Choroid plexus epithelial cell (primary cell): ENCODE measurements at regions not wholly inside any gene's neighbourhood (a gene's known extent, or its start where the extent isn't known, plus 50 kb on each side); places are given as distances from the start of the nearest gene placed in this dataset.

Experiments
- DNase-seq: peaks from one replicate; pipeline ENCODE4 v3.0.0-alpha.2; 2010; ENCODE audit warnings: low read depth
- H3K4me3 ChIP-seq: 2 replicates; pipeline ENCODE4 v1.5.1; 2011; ENCODE audit warnings: low read depth, mild to moderate bottlenecking, control low read depth, low read length, moderate library complexity
- TF ChIP-seq, protein P1 (sequence below): conservative IDR thresholded peaks from 2 replicates; pipeline ENCODE4 v1.5.1; 2011; ENCODE audit warnings: low read depth, mild to moderate bottlenecking, control low read depth, inconsistent platforms, low read length, moderate library complexity

DNA sequence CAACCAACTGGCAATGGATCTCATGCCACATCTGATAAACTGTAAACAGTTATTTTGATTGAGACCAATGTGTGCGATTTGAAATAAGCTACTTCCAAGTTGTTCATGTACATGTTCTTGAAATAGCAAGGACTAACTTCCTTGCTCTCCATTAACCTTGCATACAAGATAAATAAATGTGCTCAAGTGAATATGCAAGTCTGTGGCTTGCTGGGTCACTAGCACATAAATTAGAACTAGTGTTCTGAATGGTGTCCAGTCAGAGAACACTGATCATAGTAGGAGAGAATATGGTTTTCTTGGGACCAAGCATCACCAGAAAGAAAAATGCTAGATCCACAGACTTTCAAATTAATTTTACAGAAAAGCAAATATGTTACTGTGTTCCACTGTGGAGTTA is 640.0 kb upstream of the CCDC54 start:
- no peak overlapping the region for H3K4me3 ChIP-seq
- TF ChIP-seq, protein P1, sequence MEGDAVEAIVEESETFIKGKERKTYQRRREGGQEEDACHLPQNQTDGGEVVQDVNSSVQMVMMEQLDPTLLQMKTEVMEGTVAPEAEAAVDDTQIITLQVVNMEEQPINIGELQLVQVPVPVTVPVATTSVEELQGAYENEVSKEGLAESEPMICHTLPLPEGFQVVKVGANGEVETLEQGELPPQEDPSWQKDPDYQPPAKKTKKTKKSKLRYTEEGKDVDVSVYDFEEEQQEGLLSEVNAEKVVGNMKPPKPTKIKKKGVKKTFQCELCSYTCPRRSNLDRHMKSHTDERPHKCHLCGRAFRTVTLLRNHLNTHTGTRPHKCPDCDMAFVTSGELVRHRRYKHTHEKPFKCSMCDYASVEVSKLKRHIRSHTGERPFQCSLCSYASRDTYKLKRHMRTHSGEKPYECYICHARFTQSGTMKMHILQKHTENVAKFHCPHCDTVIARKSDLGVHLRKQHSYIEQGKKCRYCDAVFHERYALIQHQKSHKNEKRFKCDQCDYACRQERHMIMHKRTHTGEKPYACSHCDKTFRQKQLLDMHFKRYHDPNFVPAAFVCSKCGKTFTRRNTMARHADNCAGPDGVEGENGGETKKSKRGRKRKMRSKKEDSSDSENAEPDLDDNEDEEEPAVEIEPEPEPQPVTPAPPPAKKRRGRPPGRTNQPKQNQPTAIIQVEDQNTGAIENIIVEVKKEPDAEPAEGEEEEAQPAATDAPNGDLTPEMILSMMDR: no peak
- no peak for DNase-seq

GRCh38 chr3:106740116-106740515 is 637.1 kb upstream of the CCDC54 start:
- TF ChIP-seq, protein P1: no peak
- no peak overlapping the region for H3K4me3 ChIP-seq
- peak; percentile 52 for DNase-seq

DNA sequence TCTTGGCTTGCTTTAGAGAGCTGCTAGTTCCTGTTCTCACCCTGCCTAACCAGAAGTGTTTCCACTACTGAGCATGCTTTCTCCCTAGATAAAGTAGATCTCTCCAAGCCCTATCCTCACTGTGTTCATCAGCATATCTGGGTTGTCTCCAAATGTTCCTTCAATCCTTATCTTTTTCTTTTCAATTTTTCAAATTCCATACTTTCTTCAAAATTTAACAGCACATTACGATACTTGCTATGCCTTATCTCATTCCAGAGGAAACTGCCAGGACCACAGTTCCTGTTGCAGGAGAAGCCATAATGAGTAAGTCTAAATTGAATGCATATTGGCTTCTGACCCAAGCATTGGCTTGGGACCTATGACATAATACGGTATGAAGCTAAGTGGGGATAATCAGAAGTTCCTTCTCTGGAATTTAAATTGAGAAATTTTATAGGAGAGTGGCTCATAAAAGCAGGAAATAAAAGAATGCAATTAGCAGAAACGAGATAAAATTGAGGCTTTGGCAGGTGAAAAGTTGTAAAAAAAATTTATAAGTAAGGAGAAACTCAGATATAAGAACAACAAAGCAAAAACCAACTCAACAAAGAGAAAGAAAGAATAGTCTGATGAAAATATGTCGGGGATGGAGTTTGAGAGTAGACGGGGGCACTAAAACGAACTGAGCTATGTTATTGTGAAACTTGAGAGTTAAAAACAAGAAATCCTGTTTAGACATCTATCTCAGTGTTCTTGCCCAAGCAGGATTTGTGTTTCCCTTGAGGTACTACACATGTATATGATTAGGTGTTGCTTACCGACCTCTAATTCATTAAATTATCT is 631.7 kb upstream of the CCDC54 start:
- TF ChIP-seq, protein P1: no peak
- DNase-seq: peak; percentile 66
- no peak overlapping the region for H3K4me3 ChIP-seq

DNA sequence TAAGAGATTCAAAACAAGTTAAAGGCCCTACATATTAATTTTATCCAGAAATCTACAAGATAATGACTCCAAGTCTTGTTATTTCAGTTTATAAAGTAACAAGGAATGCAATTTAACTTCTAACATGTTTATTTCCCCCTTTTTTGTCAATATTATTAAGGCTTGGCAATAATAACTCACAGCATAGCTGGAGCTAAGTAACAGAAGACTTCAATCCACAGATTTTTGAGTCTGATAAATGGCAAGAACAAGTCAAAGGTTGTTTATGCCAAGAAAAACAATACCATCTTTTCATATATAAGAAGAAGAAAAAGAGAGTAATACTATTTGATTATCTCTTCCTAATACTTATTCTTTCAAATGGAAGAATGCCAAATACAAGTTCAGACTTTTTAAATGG is 631.0 kb upstream of the CCDC54 start:
- H3K4me3 ChIP-seq: no peak overlapping the region
- no peak for DNase-seq
- TF ChIP-seq, protein P1: no peak

- no peak overlapping the region for H3K4me3 ChIP-seq
- DNase-seq: no peak
- TF ChIP-seq, protein P1: no peak
Observed at GRCh38 chr3:106748472-106749262, 628.6 kb upstream of the CCDC54 start.

DNA sequence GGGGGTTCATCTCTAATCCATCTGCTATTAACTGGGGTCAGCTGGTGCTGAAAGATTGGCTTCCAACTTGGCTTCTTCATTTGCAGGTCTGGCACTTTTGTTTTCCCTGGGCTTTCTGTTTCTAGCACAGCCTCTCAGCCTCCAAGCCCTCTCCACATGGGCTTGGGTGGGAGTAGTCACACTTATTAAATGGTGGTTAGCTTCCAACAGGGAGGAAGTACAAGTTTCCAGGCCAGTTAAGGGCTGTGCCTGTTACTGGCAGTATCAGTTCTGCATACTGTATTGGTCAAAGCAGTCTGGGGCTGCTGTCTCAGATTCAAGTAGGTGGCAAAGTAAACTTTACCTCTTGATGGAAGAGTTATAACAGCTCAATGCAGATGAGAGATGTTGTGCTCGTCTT is 627.1 kb upstream of the CCDC54 start:
- no peak overlapping the region for H3K4me3 ChIP-seq
- DNase-seq: no peak
- TF ChIP-seq, protein P1: no peak
